Keratinocyte (primary cell): ENCODE measurements at regions not wholly inside any gene's neighbourhood (a gene's known extent, or its start where the extent isn't known, plus 50 kb on each side); places are given as distances from the start of the nearest gene placed in this dataset.

Source experiments
- DNase-seq: peaks from one replicate; pipeline ENCODE4 v3.0.0-alpha.2; 2011; ENCODE audit warnings: low read depth, missing footprints, low spot score
- FAIRE-seq: peaks from 2 replicates; lab custom pipeline; 2011; peaks lifted over from hg19 to GRCh38; lab: Jason Lieb, UNC
- H2AFZ ChIP-seq: 2 replicates; pipeline ENCODE4 v1.6.0; 2012; ENCODE audit warnings: low read length, control low read depth, inconsistent platforms; ENCODE audit not compliant: control insufficient read depth
- H3K27ac ChIP-seq: 2 replicates; pipeline ENCODE4 v1.5.1; 2011; ENCODE audit warnings: low read length; ENCODE audit not compliant: control insufficient read depth, insufficient read depth
- H3K27me3 ChIP-seq: 3 replicates; pipeline ENCODE4 v1.6.0; 2011; ENCODE audit warnings: low read length; ENCODE audit not compliant: control insufficient read depth, insufficient read depth; ENCODE audit errors: extremely low read depth
- H3K36me3 ChIP-seq, 2 experiments: 2 replicates in 1 of 2; 3 replicates in 1 of 2; pipeline ENCODE4 v1.5.1; 2011; ENCODE audit warnings: low read length in 2 of 2, mild to moderate bottlenecking in 1 of 2; ENCODE audit not compliant: control insufficient read depth in 2 of 2, insufficient read depth in 2 of 2; ENCODE audit errors: extremely low read depth in 1 of 2
- H3K4me1 ChIP-seq: 3 replicates; pipeline ENCODE4 v1.5.1; 2011; ENCODE audit warnings: low read length; ENCODE audit not compliant: control insufficient read depth, insufficient read depth; ENCODE audit errors: extremely low read depth
- H3K4me2 ChIP-seq: 3 replicates; pipeline ENCODE4 v1.6.0; 2011; ENCODE audit warnings: low read depth, low read length; ENCODE audit not compliant: control insufficient read depth, insufficient read depth; ENCODE audit errors: extremely low read depth
- H3K4me3 ChIP-seq, 3 experiments: fragments of 200-600 bp in 1 of 3; sonication (generic) in 1 of 3; 2 replicates in 2 of 3; 3 replicates in 1 of 3; pipeline ENCODE4 v1.5.1; 2011 to 2016; ENCODE audit warnings: low read length in 3 of 3, mild to moderate bottlenecking in 3 of 3, control low read depth in 2 of 3, inconsistent platforms in 1 of 3, low read depth in 1 of 3, mixed read lengths in 1 of 3, mixed run types in 1 of 3, moderate library complexity in 1 of 3; ENCODE audit not compliant: control insufficient read depth in 2 of 3, insufficient read depth in 2 of 3; ENCODE audit errors: extremely low read depth in 1 of 3
- H3K79me2 ChIP-seq: 2 replicates; pipeline ENCODE4 v1.6.0; 2012; ENCODE audit warnings: low read length; ENCODE audit not compliant: control insufficient read depth, insufficient read depth
- H3K9ac ChIP-seq: 3 replicates; pipeline ENCODE4 v1.6.0; 2011; ENCODE audit warnings: low read length; ENCODE audit not compliant: control insufficient read depth, insufficient read depth; ENCODE audit errors: extremely low read depth
- H3K9me1 ChIP-seq: 3 replicates; pipeline ENCODE4 v1.6.0; 2011; ENCODE audit warnings: low read length; ENCODE audit not compliant: control insufficient read depth, insufficient read depth; ENCODE audit errors: extremely low read depth
- H3K9me3 ChIP-seq: 2 replicates; pipeline ENCODE4 v1.5.1; 2012; ENCODE audit warnings: low read depth, low read length; ENCODE audit not compliant: control insufficient read depth
- H4K20me1 ChIP-seq: 3 replicates; pipeline ENCODE4 v1.6.0; 2011; ENCODE audit warnings: low read length; ENCODE audit not compliant: control insufficient read depth, insufficient read depth; ENCODE audit errors: extremely low read depth
- EZH2 ChIP-seq: IDR thresholded peaks from one replicate; pipeline ENCODE4 v1.6.1; 2012; ENCODE audit warnings: inconsistent platforms, mild to moderate bottlenecking, low read length, moderate library complexity
- dilution Hi-C: fragments of 300-500 bp; cut with MboI; formaldehyde crosslinking; loops from one replicate; pipeline ENCODE4 v1.7.0; 2020; ENCODE audit warnings: low sequenced_read_pairs; ENCODE audit not compliant: extremely low pct_ligation_motif_present
- TF ChIP-seq, protein P1 (sequence below), 3 experiments: IDR thresholded peaks in 1 of 3; conservative IDR thresholded peaks in 1 of 3; optimal IDR thresholded peaks in 1 of 3; 2 replicates in 2 of 3; 3 replicates in 1 of 3; pipeline versions ENCODE3 to v1.5.1; 2011; ENCODE audit warnings: low read length in 3 of 3, mild to moderate bottlenecking in 3 of 3, moderate library complexity in 2 of 3, control low read depth in 1 of 3, inconsistent platforms in 1 of 3; ENCODE audit not compliant: insufficient read depth in 2 of 3; ENCODE audit errors: extremely low read depth in 1 of 3

DNA sequence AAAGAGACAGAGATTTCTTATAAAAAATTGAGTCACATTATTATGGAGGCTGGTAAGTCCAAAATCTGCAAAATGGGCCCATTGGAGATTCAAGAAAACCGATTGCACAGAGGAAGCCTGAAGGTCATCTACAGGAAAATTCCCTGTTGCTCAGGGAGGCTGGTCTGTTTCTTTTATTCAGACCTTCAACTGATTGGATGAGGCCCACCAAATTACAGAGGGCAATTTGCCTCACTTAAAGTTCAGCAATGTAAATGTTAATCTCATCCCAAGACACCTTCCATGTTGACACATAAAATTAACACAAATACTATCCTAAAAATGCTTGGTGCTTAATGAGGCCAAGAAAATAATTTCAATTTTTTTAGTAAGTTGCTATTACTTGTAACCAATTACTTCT is 219.2 kb upstream of the RUNX1 start:
- Histone ChIP-seq H3K9me1 (no peaks in the 10 kb centered on the region), H2AFZ (no peak overlapping the region), H3K4me3 (no peak overlapping the region), H3K27me3 (no peaks in the 10 kb centered on the region), H3K4me1 (peaks cover 22% of the 10 kb centered on the region), H3K9ac (no peak overlapping the region), H4K20me1 (no peaks in the 10 kb centered on the region), H3K27ac (no peak overlapping the region), H3K36me3 (no peaks in the 10 kb centered on the region), H3K9me3 (no peaks in the 10 kb centered on the region), H3K79me2 (no peaks in the 10 kb centered on the region), H3K4me2 (no peak overlapping the region)
- DNase-seq (no peak), FAIRE-seq (no peak)
- TF ChIP-seq, protein P1, sequence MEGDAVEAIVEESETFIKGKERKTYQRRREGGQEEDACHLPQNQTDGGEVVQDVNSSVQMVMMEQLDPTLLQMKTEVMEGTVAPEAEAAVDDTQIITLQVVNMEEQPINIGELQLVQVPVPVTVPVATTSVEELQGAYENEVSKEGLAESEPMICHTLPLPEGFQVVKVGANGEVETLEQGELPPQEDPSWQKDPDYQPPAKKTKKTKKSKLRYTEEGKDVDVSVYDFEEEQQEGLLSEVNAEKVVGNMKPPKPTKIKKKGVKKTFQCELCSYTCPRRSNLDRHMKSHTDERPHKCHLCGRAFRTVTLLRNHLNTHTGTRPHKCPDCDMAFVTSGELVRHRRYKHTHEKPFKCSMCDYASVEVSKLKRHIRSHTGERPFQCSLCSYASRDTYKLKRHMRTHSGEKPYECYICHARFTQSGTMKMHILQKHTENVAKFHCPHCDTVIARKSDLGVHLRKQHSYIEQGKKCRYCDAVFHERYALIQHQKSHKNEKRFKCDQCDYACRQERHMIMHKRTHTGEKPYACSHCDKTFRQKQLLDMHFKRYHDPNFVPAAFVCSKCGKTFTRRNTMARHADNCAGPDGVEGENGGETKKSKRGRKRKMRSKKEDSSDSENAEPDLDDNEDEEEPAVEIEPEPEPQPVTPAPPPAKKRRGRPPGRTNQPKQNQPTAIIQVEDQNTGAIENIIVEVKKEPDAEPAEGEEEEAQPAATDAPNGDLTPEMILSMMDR (optimal IDR thresholded peaks at IDR 0.05 in 1 of 3, IDR thresholded peaks at IDR 0.05 in 1 of 3, conservative IDR thresholded peaks at IDR 0.05 in 1 of 3; ENCODE audit: extremely low read depth in 1 of 3, insufficient read depth in 2 of 3, low read length in 3 of 3), result no peak
- TF ChIP-seq EZH2, result no peak
- dilution Hi-C loops, result no loop called here

DNA sequence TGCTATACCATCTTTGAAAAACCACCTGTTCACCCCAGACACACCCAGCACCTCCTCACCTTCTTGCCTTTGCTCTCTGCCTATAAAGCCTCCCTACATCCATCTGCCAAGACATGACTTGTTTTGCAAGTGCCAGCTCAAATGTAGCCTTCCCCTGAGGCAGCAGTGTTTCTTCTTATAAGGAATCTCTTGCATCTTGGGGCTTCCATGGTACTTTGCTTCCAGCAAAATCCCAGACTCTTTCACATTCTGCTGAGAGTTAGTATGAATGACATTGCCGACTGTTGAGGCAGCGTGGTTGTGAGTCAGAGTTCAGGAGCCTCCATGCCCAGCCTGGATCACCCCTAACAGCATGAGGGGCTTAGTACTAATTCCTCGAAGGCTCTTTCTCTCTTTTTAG is 217.4 kb upstream of the RUNX1 start:
- H4K20me1 ChIP-seq, result no peaks in the 10 kb centered on the region
- no peak overlapping the region for H2AFZ ChIP-seq
- H3K9me1 ChIP-seq, result no peaks in the 10 kb centered on the region
- dilution Hi-C loops, result no loop called here
- peak overlapping the region; percentile 35 for H3K27ac ChIP-seq
- H3K4me1 ChIP-seq, result peaks cover 19% of the 10 kb centered on the region
- TF ChIP-seq, protein P1 (optimal IDR thresholded peaks at IDR 0.05 in 1 of 3, IDR thresholded peaks at IDR 0.05 in 1 of 3, conservative IDR thresholded peaks at IDR 0.05 in 1 of 3; ENCODE audit: extremely low read depth in 1 of 3, insufficient read depth in 2 of 3, low read length in 3 of 3), result no peak
- no peak for TF ChIP-seq EZH2
- FAIRE-seq (peak; percentile 90), DNase-seq (peak; percentile 88)
- H3K4me3 ChIP-seq, result no peak overlapping the region
- H3K79me2 ChIP-seq, result no peaks in the 10 kb centered on the region
- H3K9ac ChIP-seq, result no peak overlapping the region
- no peaks in the 10 kb centered on the region for H3K36me3 ChIP-seq
- H3K9me3 ChIP-seq, result no peaks in the 10 kb centered on the region
- H3K4me2 ChIP-seq, result peak overlapping the region; percentile 11
- H3K27me3 ChIP-seq, result no peaks in the 10 kb centered on the region
